DOHH2 (cell line): ENCODE measurements at regions not wholly inside any gene's neighbourhood (a gene's known extent, or its start where the extent isn't known, plus 50 kb on each side); places are given as distances from the start of the nearest gene placed in this dataset.
"Not testable (repeated sequence)": the region's sequence is repeated elsewhere in the genome, so short reads cannot be mapped to it uniquely, and the experiment has no call there.

ENCODE experiments used
- H3F3A ChIP-seq: fragments of 200-600 bp; sonication (generic), shearing (Covaris generic); 2 replicates; pipeline ENCODE4 v1.6.0; 2016; ENCODE audit warnings: antibody characterized with exemption, mild to moderate bottlenecking; ENCODE audit not compliant: control insufficient read depth, insufficient read depth
- H3K27ac ChIP-seq: fragments of 200-600 bp; sonication (generic); 2 replicates; pipeline ENCODE4 v1.5.1; 2014; ENCODE audit warnings: low read depth, mild to moderate bottlenecking, low read length, moderate library complexity
- H3K27me3 ChIP-seq: fragments of 200-600 bp; sonication (generic); 2 replicates; pipeline ENCODE4 v1.6.1; 2014; ENCODE audit warnings: mild to moderate bottlenecking, low read length, mixed read lengths; ENCODE audit not compliant: control insufficient read depth
- H3K36me3 ChIP-seq: fragments of 200-600 bp; sonication (generic); 2 replicates; pipeline ENCODE4 v1.6.1; 2014; ENCODE audit warnings: mild to moderate bottlenecking, low read length, moderate library complexity, mixed read lengths; ENCODE audit not compliant: control insufficient read depth
- H3K4me1 ChIP-seq: fragments of 200-600 bp; sonication (generic); 2 replicates; pipeline ENCODE4 v1.6.1; 2014; ENCODE audit warnings: mild to moderate bottlenecking, low read length, mixed read lengths; ENCODE audit not compliant: control insufficient read depth
- H3K4me2 ChIP-seq: fragments of 200-600 bp; sonication (generic); 2 replicates; pipeline ENCODE4 v1.6.0; 2014; ENCODE audit warnings: mild to moderate bottlenecking, low read length, moderate library complexity
- H3K4me3 ChIP-seq: fragments of 200-600 bp; sonication (generic); 2 replicates; pipeline ENCODE4 v1.5.1; 2014; ENCODE audit warnings: mild to moderate bottlenecking, low read length, mixed read lengths
- H3K79me2 ChIP-seq: fragments of 200-600 bp; sonication (generic); 2 replicates; pipeline ENCODE4 v1.6.1; 2014; ENCODE audit warnings: mild to moderate bottlenecking, low read length, mixed read lengths; ENCODE audit not compliant: control insufficient read depth
- H3K9me2 ChIP-seq: fragments of 200-600 bp; sonication (generic); replicated peaks from 2 replicates; pipeline ENCODE4 v1.6.1; 2014; ENCODE audit warnings: mild to moderate bottlenecking, low read length, mixed read lengths; ENCODE audit not compliant: control insufficient read depth
- H3K9me3 ChIP-seq: fragments of 200-600 bp; sonication (generic); 2 replicates; pipeline ENCODE4 v1.6.1; 2014; ENCODE audit warnings: antibody characterized with exemption, low read length, mixed read lengths; ENCODE audit not compliant: control insufficient read depth, insufficient read depth
- H4K20me1 ChIP-seq: fragments of 200-600 bp; sonication (generic); 2 replicates; pipeline ENCODE4 v1.6.0; 2014; ENCODE audit warnings: low read depth, mild to moderate bottlenecking, antibody characterized with exemption, low read length, moderate library complexity; ENCODE audit not compliant: control insufficient read depth, insufficient read depth
- CTCF ChIP-seq: fragments of 200-600 bp; sonication (generic); IDR thresholded peaks from one replicate; pipeline ENCODE4 v1.5.1; 2014; ENCODE audit warnings: antibody characterized with exemption, mild to moderate bottlenecking, low read depth, low read length; ENCODE audit not compliant: poor library complexity, severe bottlenecking
- EZH2phosphoT487 ChIP-seq: fragments of 200-600 bp; sonication (generic); IDR thresholded peaks from 2 replicates; pipeline ENCODE4 v1.6.1; 2017; ENCODE audit warnings: borderline replicate concordance, mild to moderate bottlenecking, antibody characterized with exemption, low read length, moderate library complexity, mixed read lengths

- H3K4me1 ChIP-seq = no peaks in the 10 kb centered on the region
- no peak overlapping the region for H3K4me3 ChIP-seq
- peaks cover 19% of the 10 kb centered on the region for H3K27me3 ChIP-seq
- H3F3A ChIP-seq = no peaks in the 10 kb centered on the region
- no peaks in the 10 kb centered on the region for H3K79me2 ChIP-seq
- no peaks in the 10 kb centered on the region for H3K9me2 ChIP-seq
- no peaks in the 10 kb centered on the region for H4K20me1 ChIP-seq
- no peak overlapping the region for H3K4me2 ChIP-seq
- no peaks in the 10 kb centered on the region for H3K36me3 ChIP-seq
- H3K9me3 ChIP-seq = peaks cover 4% of the 10 kb centered on the region
- H3K27ac ChIP-seq = no peak overlapping the region
- TF ChIP-seq EZH2phosphoT487 (no peak), CTCF (peak; percentile 62)
Measured at GRCh38 chr7:114081606-114082425, 163.0 kb upstream of the PPP1R3A start.

DNA sequence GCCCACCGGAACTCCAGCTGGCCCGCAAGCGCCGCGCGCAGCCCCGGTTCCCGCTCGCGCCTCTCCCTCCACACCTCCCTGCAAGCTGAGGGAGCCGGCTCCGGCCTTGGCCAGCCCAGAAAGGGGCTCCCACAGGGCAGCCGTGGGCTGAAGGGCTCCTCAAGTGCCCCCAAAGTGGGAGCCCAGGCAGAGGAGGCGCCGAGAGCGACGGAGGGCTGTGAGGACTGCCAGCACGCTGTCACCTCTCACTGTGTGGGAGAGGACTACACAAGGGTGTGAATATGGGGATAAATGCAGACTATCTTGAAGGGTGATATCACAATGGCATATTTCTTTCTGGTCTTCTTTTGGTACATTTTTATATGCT is 158.3 kb upstream of the PPP1R3A start:
- not testable (repeated sequence) for H3F3A ChIP-seq, H3K27ac ChIP-seq, H3K4me2 ChIP-seq, H3K9me2 ChIP-seq, H3K27me3 ChIP-seq, H3K79me2 ChIP-seq, H3K9me3 ChIP-seq, H4K20me1 ChIP-seq, H3K4me3 ChIP-seq, H3K4me1 ChIP-seq, H3K36me3 ChIP-seq

DNA sequence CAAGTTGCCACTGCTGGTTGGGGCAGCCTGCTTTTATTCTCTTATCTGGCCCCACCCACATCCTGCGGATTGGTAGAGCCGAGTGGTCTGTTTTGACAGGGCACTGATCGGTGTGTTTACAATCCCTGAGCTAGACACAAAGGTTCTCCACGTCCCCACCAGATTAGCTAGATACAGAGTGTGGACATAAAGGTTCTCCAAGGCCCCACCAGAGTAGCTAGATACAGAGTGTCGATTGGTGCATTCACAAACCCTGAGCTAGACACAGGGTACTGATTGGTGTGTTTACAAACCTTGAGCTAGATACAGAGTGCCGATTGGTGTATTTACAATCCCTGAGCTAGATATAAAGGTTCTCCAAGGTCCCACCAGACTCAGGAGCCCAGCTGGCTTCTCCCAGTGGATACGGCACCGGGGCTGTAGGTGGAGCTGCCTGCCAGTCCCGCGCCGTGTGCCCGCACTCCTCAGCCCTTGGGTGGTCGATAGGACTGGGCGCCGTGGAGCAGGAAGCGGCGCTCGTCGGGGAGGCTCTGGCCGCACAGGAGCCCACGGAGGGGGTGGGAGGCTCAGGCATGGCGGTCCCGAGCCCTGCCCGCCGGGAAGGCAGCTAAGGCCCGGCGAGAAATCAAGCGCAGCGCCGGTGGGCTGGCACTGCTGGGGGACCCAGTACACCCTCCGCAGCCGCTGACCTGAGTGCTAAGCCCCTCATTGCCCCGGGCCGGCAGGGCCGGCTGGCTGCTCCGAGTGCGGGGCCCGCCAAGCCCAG is 157.8 kb upstream of the PPP1R3A start:
- H3K9me2 ChIP-seq, H3K4me2 ChIP-seq, H3K27ac ChIP-seq, H3K4me1 ChIP-seq, H3K79me2 ChIP-seq, H3K36me3 ChIP-seq, H3K9me3 ChIP-seq, H3K27me3 ChIP-seq, H3K4me3 ChIP-seq, H3F3A ChIP-seq, H4K20me1 ChIP-seq: not testable (repeated sequence)

DNA sequence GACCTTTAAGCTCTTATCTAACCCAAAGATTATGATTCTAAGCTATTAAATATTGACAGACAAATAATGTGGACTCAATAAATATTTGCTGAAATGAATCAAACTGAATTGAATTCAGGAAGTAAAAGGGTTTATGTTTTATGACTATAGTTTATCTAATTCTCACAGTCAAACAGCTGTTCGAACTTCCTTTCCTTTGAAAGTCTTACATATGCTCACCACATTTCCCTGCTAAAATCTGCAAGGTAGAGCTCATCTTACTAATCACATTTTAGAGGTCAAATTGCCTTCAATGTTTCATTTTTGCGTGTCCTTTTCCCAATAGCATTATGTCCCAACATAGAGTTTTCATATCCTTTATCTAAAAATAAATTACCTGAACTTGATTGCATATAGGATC is 154.9 kb upstream of the PPP1R3A start:
- H3K27me3 ChIP-seq = no peaks in the 10 kb centered on the region

More for the DNA sequence above, 154.9 kb upstream of the PPP1R3A start:
- Histone ChIP-seq H3K4me1 (no peaks in the 10 kb centered on the region), H3F3A (no peaks in the 10 kb centered on the region), H4K20me1 (no peaks in the 10 kb centered on the region), H3K9me3 (no peaks in the 10 kb centered on the region), H3K79me2 (no peaks in the 10 kb centered on the region), H3K9me2 (no peaks in the 10 kb centered on the region), H3K36me3 (no peaks in the 10 kb centered on the region), H3K27ac (no peak overlapping the region), H3K4me2 (no peak overlapping the region), H3K4me3 (no peak overlapping the region)
- TF ChIP-seq CTCF (no peak), EZH2phosphoT487 (no peak)
